ENCODE measurements at regions not wholly inside any gene's neighbourhood (a gene's known extent, or its start where the extent isn't known, plus 50 kb on each side); places are given as distances from the start of the nearest gene placed in this dataset.
A peak's percentile ranks its signal among the peaks of the same experiment; 100 is the strongest.
"Not testable (repeated sequence)": the region's sequence is repeated elsewhere in the genome, so short reads cannot be mapped to it uniquely, and the experiment has no call there.

GRCh38 chr5:90267646-90268045, 141.9 kb downstream of the CETN3 start:
- ChIA-PET CTCF (interaction anchor here (0.6 to 0.7 kb wide), 2 partner anchors 103 to 366 kb away, joined by 3 read pairs; no protein-coding TSS in a partner anchor), POLR2A (ENCODE audit: low non-redundant PET) (no interaction called here)
- DNase-seq (ENCODE audit: low spot score), result no peak
- no peak for TF ChIP-seq CTCF (conservative IDR thresholded peaks at IDR 0.05; ENCODE audit: low read depth)
- no peak overlapping the region for H3K27ac ChIP-seq

- POLR2A ChIA-PET (ENCODE audit: low non-redundant PET), result no interaction called here
- no peak overlapping the region for H3K27ac ChIP-seq
- TF ChIP-seq CTCF (conservative IDR thresholded peaks at IDR 0.05; ENCODE audit: low read depth), result peak; percentile 70
- CTCF ChIA-PET, result interaction anchor here (0.6 to 1.7 kb wide), 12 partner anchors 9 to 1551 kb away, joined by 3 to 17 read pairs (median 4); no protein-coding TSS in a partner anchor
- DNase-seq (ENCODE audit: low spot score), result no peak
Measured at GRCh38 chr5:90265545-90265857, 144.1 kb downstream of the CETN3 start.

GRCh38 chr5:90264689-90265544, 144.6 kb downstream of the CETN3 start:
- H3K27ac ChIP-seq, result no peak overlapping the region
- peak; percentile 99 for TF ChIP-seq CTCF (conservative IDR thresholded peaks at IDR 0.05; ENCODE audit: low read depth)
- peak; percentile 50 for DNase-seq (ENCODE audit: low spot score)
- POLR2A ChIA-PET (ENCODE audit: low non-redundant PET), result no interaction called here
- CTCF ChIA-PET, result interaction anchor here (0.6 to 1.7 kb wide), 14 partner anchors 8 to 1729 kb away, joined by 3 to 17 read pairs (median 4); no protein-coding TSS in a partner anchor

- no peak for DNase-seq (ENCODE audit: low spot score)
- POLR2A ChIA-PET (ENCODE audit: low non-redundant PET), result no interaction called here
- CTCF ChIA-PET, result interaction anchor here (0.6 to 1.3 kb wide), 4 partner anchors 18 to 1533 kb away, joined by 3 to 4 read pairs (median 3); no protein-coding TSS in a partner anchor
- TF ChIP-seq CTCF (conservative IDR thresholded peaks at IDR 0.05; ENCODE audit: low read depth), result no peak
- H3K27ac ChIP-seq, result no peak overlapping the region
Measured at GRCh38 chr5:90263102-90263820, 146.3 kb downstream of the CETN3 start.

GRCh38 chr5:90251447-90251846, 158.1 kb downstream of the CETN3 start:
- TF ChIP-seq CTCF (conservative IDR thresholded peaks at IDR 0.05; ENCODE audit: low read depth), result no peak
- DNase-seq (ENCODE audit: low spot score), result no peak
- no peak overlapping the region for H3K27ac ChIP-seq
- POLR2A ChIA-PET (ENCODE audit: low non-redundant PET), result no interaction called here
- CTCF ChIA-PET, result no interaction called here

- no peak for TF ChIP-seq CTCF (conservative IDR thresholded peaks at IDR 0.05; ENCODE audit: low read depth)
- ChIA-PET CTCF (no interaction called here), POLR2A (ENCODE audit: low non-redundant PET) (no interaction called here)
- no peak overlapping the region for H3K27ac ChIP-seq
- no peak for DNase-seq (ENCODE audit: low spot score)
Measured at GRCh38 chr5:90248640-90249039, 160.9 kb downstream of the CETN3 start.

- H3K27ac ChIP-seq; DNase-seq (ENCODE audit: low spot score); POLR2A ChIA-PET (ENCODE audit: low non-redundant PET); CTCF ChIA-PET: not testable (repeated sequence)
Measured at GRCh38 chr5:90243848-90244247, 165.7 kb downstream of the CETN3 start.
